ENCODE measurements at regions not wholly inside any gene's neighbourhood (a gene's known extent, or its start where the extent isn't known, plus 50 kb on each side); places are given as distances from the start of the nearest gene placed in this dataset.

DNA sequence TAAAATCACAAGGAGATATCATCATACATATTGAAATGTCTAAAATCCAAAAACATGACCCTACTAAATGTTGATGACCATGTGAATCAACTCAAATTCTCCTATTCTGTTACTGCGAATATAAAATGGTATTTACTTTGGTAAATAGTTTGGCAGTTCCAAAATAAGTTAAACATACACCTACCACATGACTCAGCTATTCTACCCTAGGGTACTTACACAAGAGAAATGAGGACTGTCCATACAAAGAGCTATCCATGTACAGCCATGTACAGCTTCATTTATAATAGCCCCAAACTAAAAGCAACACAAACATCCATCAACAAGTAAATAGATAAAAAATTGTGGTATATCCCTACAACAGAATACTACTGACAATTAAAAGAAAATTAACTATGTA lies 346.1 kb upstream of the TENM4 start:
- Histone ChIP-seq H3K9ac (ENCODE audit: low read length) (no peak overlapping the region), H3F3A (ENCODE audit: insufficient read depth, low read length) (no peaks in the 10 kb centered on the region), H3K36me3 (ENCODE audit: insufficient read depth, low read length) (no peaks in the 10 kb centered on the region), H3K4me2 (ENCODE audit: low read length) (no peak overlapping the region), H3K9me3 (ENCODE audit: low read length) (no peaks in the 10 kb centered on the region), H3K4me3 (ENCODE audit: low read depth, low read length, poor library complexity, severe bottlenecking) (no peak overlapping the region), H3K27ac (ENCODE audit: low read depth, low read length, poor library complexity, severe bottlenecking) (no peak overlapping the region), H3K9me2 (ENCODE audit: low read depth, low read length) (no peaks in the 10 kb centered on the region), H3K4me1 (ENCODE audit: insufficient read depth, low read length, severe bottlenecking) (no peaks in the 10 kb centered on the region), H3K79me2 (ENCODE audit: insufficient read depth, low read length) (no peaks in the 10 kb centered on the region), H2AFZ (ENCODE audit: low read length) (no peak overlapping the region), H3K27me3 (ENCODE audit: insufficient read depth, low read length) (no peaks in the 10 kb centered on the region), H4K20me1 (ENCODE audit: insufficient read depth, low read length) (no peaks in the 10 kb centered on the region)
- no peak for TF ChIP-seq EZH2 (IDR thresholded peaks at IDR 0.05; ENCODE audit: borderline replicate concordance, low read length)
- TF ChIP-seq, protein P1, sequence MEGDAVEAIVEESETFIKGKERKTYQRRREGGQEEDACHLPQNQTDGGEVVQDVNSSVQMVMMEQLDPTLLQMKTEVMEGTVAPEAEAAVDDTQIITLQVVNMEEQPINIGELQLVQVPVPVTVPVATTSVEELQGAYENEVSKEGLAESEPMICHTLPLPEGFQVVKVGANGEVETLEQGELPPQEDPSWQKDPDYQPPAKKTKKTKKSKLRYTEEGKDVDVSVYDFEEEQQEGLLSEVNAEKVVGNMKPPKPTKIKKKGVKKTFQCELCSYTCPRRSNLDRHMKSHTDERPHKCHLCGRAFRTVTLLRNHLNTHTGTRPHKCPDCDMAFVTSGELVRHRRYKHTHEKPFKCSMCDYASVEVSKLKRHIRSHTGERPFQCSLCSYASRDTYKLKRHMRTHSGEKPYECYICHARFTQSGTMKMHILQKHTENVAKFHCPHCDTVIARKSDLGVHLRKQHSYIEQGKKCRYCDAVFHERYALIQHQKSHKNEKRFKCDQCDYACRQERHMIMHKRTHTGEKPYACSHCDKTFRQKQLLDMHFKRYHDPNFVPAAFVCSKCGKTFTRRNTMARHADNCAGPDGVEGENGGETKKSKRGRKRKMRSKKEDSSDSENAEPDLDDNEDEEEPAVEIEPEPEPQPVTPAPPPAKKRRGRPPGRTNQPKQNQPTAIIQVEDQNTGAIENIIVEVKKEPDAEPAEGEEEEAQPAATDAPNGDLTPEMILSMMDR (IDR thresholded peaks at IDR 0.05; ENCODE audit: low read length), result no peak

- Histone ChIP-seq H3F3A (ENCODE audit: insufficient read depth, low read length) (no peaks in the 10 kb centered on the region), H3K9me2 (ENCODE audit: low read depth, low read length) (no peaks in the 10 kb centered on the region), H3K36me3 (ENCODE audit: insufficient read depth, low read length) (no peaks in the 10 kb centered on the region), H3K79me2 (ENCODE audit: insufficient read depth, low read length) (no peaks in the 10 kb centered on the region), H3K4me3 (ENCODE audit: low read depth, low read length, poor library complexity, severe bottlenecking) (no peak overlapping the region), H3K4me1 (ENCODE audit: insufficient read depth, low read length, severe bottlenecking) (no peaks in the 10 kb centered on the region), H2AFZ (ENCODE audit: low read length) (no peak overlapping the region), H3K9ac (ENCODE audit: low read length) (no peak overlapping the region), H3K27me3 (ENCODE audit: insufficient read depth, low read length) (no peaks in the 10 kb centered on the region), H3K9me3 (ENCODE audit: low read length) (no peaks in the 10 kb centered on the region), H3K4me2 (ENCODE audit: low read length) (no peak overlapping the region), H3K27ac (ENCODE audit: low read depth, low read length, poor library complexity, severe bottlenecking) (no peak overlapping the region), H4K20me1 (ENCODE audit: insufficient read depth, low read length) (no peaks in the 10 kb centered on the region)
- TF ChIP-seq, protein P1 (IDR thresholded peaks at IDR 0.05; ENCODE audit: low read length), result no peak
- no peak for TF ChIP-seq EZH2 (IDR thresholded peaks at IDR 0.05; ENCODE audit: borderline replicate concordance, low read length)
Observed at GRCh38 chr11:79783833-79784232, 343.0 kb upstream of the TENM4 start.

DNA sequence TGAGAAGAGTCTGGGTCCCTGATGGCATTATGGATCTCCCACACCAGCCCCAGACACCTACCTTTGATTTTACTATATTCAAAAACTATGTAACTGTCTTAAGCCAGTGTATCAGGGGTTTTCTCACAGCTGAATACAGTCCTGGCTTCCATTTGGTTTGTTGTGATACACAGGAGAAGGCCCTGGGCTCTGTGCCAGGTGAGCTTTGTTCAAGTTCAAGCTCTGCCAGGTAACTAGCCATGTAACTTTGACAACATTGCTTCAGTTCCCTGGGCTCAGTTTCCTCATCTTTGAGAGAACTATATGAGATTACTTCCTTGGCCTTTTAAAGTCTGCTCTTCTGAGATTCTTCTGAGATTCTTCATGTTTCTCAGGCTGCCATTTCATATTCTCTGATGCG lies 327.5 kb upstream of the TENM4 start:
- Histone ChIP-seq H3K4me3 (ENCODE audit: low read depth, low read length, poor library complexity, severe bottlenecking) (no peak overlapping the region), H3K27me3 (ENCODE audit: insufficient read depth, low read length) (no peaks in the 10 kb centered on the region), H2AFZ (ENCODE audit: low read length) (no peak overlapping the region), H4K20me1 (ENCODE audit: insufficient read depth, low read length) (no peaks in the 10 kb centered on the region), H3K9me3 (ENCODE audit: low read length) (no peaks in the 10 kb centered on the region), H3F3A (ENCODE audit: insufficient read depth, low read length) (no peaks in the 10 kb centered on the region), H3K9ac (ENCODE audit: low read length) (no peak overlapping the region), H3K4me2 (ENCODE audit: low read length) (no peak overlapping the region), H3K27ac (ENCODE audit: low read depth, low read length, poor library complexity, severe bottlenecking) (no peak overlapping the region), H3K79me2 (ENCODE audit: insufficient read depth, low read length) (no peaks in the 10 kb centered on the region), H3K9me2 (ENCODE audit: low read depth, low read length) (no peaks in the 10 kb centered on the region), H3K4me1 (ENCODE audit: insufficient read depth, low read length, severe bottlenecking) (no peaks in the 10 kb centered on the region), H3K36me3 (ENCODE audit: insufficient read depth, low read length) (no peaks in the 10 kb centered on the region)
- TF ChIP-seq, protein P1 (IDR thresholded peaks at IDR 0.05; ENCODE audit: low read length), result no peak
- no peak for TF ChIP-seq EZH2 (IDR thresholded peaks at IDR 0.05; ENCODE audit: borderline replicate concordance, low read length)

Data from OCI-LY1 (cell line).